CD4-positive, alpha-beta memory T cell (primary cell): ENCODE measurements at regions not wholly inside any gene's neighbourhood (a gene's known extent, or its start where the extent isn't known, plus 50 kb on each side); places are given as distances from the start of the nearest gene placed in this dataset.

Experiments used
- CTCF ChIA-PET: fragments of 350-600 bp; sonication (Branson Sonifier 250); formaldehyde crosslinking; loops from one replicate; lab custom pipeline; 2021; ENCODE audit warnings: inconsistent platforms; ENCODE audit not compliant: partially characterized antibody; lab: Charles Lee
- POLR2A ChIA-PET: fragments of 350-600 bp; sonication (Branson Sonifier 250); formaldehyde crosslinking; loops from one replicate; lab custom pipeline; 2021; ENCODE audit not compliant: partially characterized antibody; lab: Charles Lee
- DNase-seq, 5 donors: peaks; one replicate each; pipeline versions ENCODE4 v3.0.0 to v3.0.0-alpha.2; 2020 to 2022; ENCODE audit warnings: mixed read lengths in 1 of 5
- H3K27ac ChIP-seq: one replicate; pipeline ENCODE4 v1.7.0; 2013; ENCODE audit warnings: low read depth, low read length
- H3K27me3 ChIP-seq: 2 replicates; pipeline ENCODE4 v1.7.0; 2013; ENCODE audit warnings: mild to moderate bottlenecking, low read length, moderate library complexity; ENCODE audit not compliant: insufficient read depth
- H3K36me3 ChIP-seq: 2 replicates; pipeline ENCODE4 v1.7.0; 2013; ENCODE audit warnings: mild to moderate bottlenecking, low read length, moderate library complexity; ENCODE audit not compliant: insufficient read depth
- H3K4me1 ChIP-seq: 2 replicates; pipeline ENCODE4 v1.7.0; 2013; ENCODE audit warnings: mild to moderate bottlenecking, low read length, moderate library complexity; ENCODE audit not compliant: insufficient read depth
- H3K4me3 ChIP-seq, 2 donors: one replicate each; pipeline ENCODE4 v1.7.0; 2013; ENCODE audit warnings: low read length in 2 of 2, mild to moderate bottlenecking in 1 of 2
- H3K9me3 ChIP-seq, 2 donors: one replicate each; pipeline ENCODE4 v1.7.0; 2013; ENCODE audit warnings: low read length in 2 of 2, control low read depth in 1 of 2; ENCODE audit not compliant: control insufficient read depth in 1 of 2
- H3K27ac Mint-ChIP-seq, 7 donors: one replicate each; pipeline ENCODE4 v1.8.0; 2020 to 2021; ENCODE audit warnings: mixed read lengths in 7 of 7, mild to moderate bottlenecking in 6 of 7, inconsistent platforms in 3 of 7, moderate library complexity in 3 of 7
- H3K27me3 Mint-ChIP-seq, 2 donors: one replicate each; pipeline ENCODE4 v1.8.0; 2020 to 2021; ENCODE audit warnings: mixed read lengths in 2 of 2
- H3K36me3 Mint-ChIP-seq, 2 donors: one replicate each; pipeline ENCODE4 v1.8.0; 2020 to 2021; ENCODE audit warnings: mixed read lengths in 2 of 2, inconsistent platforms in 1 of 2, mild to moderate bottlenecking in 1 of 2
- H3K4me1 Mint-ChIP-seq, 4 donors: one replicate each; pipeline ENCODE4 v1.8.0; 2020 to 2021; ENCODE audit warnings: mixed read lengths in 4 of 4, mild to moderate bottlenecking in 1 of 4
- H3K4me3 Mint-ChIP-seq, 8 donors: one replicate each; pipeline ENCODE4 v1.8.0; 2020 to 2021; ENCODE audit warnings: mixed read lengths in 8 of 8, mild to moderate bottlenecking in 7 of 8, moderate library complexity in 6 of 8, inconsistent platforms in 3 of 8
- H3K9me3 Mint-ChIP-seq, 8 donors: one replicate each; pipeline ENCODE4 v1.8.0; 2020 to 2021; ENCODE audit warnings: mixed read lengths in 8 of 8, mild to moderate bottlenecking in 5 of 8, inconsistent platforms in 3 of 8, moderate library complexity in 1 of 8
- intact Hi-C: fragments of 100-400 bp; cut with micrococcal nuclease; formaldehyde crosslinking; loops from one replicate; pipeline ENCODE4 v1.15.1; 2023

GRCh38 chr1:218658269-218658668, 313.1 kb downstream of the TGFB2 start:
- Histone ChIP-seq H3K27me3 (no peaks in the 10 kb centered on the region), H3K9me3 (no peaks in the 10 kb centered on the region), H3K36me3 (no peaks in the 10 kb centered on the region), H3K4me1 (no peaks in the 10 kb centered on the region), H3K4me3 (no peak overlapping the region), H3K27ac (no peak overlapping the region)
- Mint-ChIP-seq H3K9me3 (peaks cover 0 to 3% (median 0%) of the 10 kb centered on the region in 8 donors), H3K27ac (no peak overlapping the region), H3K27me3 (peaks cover 2 to 3% of the 10 kb centered on the region in 2 donors), H3K4me1 (no peaks in the 10 kb centered on the region), H3K36me3 (no peaks in the 10 kb centered on the region), H3K4me3 (no peak overlapping the region)
- ChIA-PET CTCF (no interaction called here), POLR2A (no interaction called here)
- no peak for DNase-seq
- intact Hi-C loops = no loop called here

- Mint-ChIP-seq H3K27me3 (peaks cover 2 to 3% of the 10 kb centered on the region in 2 donors), H3K4me1 (no peaks in the 10 kb centered on the region), H3K27ac (no peak overlapping the region), H3K4me3 (no peak overlapping the region), H3K9me3 (peaks cover 0 to 3% (median 0%) of the 10 kb centered on the region in 8 donors), H3K36me3 (no peaks in the 10 kb centered on the region)
- POLR2A ChIA-PET = no interaction called here
- Histone ChIP-seq H3K27me3 (no peaks in the 10 kb centered on the region), H3K9me3 (no peaks in the 10 kb centered on the region), H3K4me3 (no peak overlapping the region), H3K4me1 (no peaks in the 10 kb centered on the region), H3K27ac (no peak overlapping the region), H3K36me3 (no peaks in the 10 kb centered on the region)
- intact Hi-C loops = no loop called here
- CTCF ChIA-PET = no interaction called here
- no peak for DNase-seq
Measured at GRCh38 chr1:218658899-218659298, 313.8 kb downstream of the TGFB2 start.

- DNase-seq = no peak
- H3K36me3 Mint-ChIP-seq = no peaks in the 10 kb centered on the region
- H3K9me3 Mint-ChIP-seq = no peaks in the 10 kb centered on the region
- H3K4me1 Mint-ChIP-seq = no peaks in the 10 kb centered on the region
- ChIA-PET POLR2A (no interaction called here), CTCF (no interaction called here)
- no peak overlapping the region for H3K4me3 ChIP-seq
- H3K36me3 ChIP-seq = no peaks in the 10 kb centered on the region
- peaks cover 2 to 3% of the 10 kb centered on the region in 2 donors for H3K27me3 Mint-ChIP-seq
- no peak overlapping the region for H3K27ac ChIP-seq
- intact Hi-C loops = no loop called here
- H3K4me1 ChIP-seq = no peaks in the 10 kb centered on the region
- H3K27ac Mint-ChIP-seq = no peak overlapping the region
- no peak overlapping the region for H3K4me3 Mint-ChIP-seq
- H3K27me3 ChIP-seq = no peaks in the 10 kb centered on the region
- H3K9me3 ChIP-seq = no peaks in the 10 kb centered on the region
Measured at GRCh38 chr1:218659911-218660677, 315.0 kb downstream of the TGFB2 start.

GRCh38 chr1:218660678-218661053, 315.5 kb downstream of the TGFB2 start:
- Histone ChIP-seq H3K4me3 (no peak overlapping the region), H3K9me3 (no peaks in the 10 kb centered on the region), H3K4me1 (no peaks in the 10 kb centered on the region), H3K27me3 (no peaks in the 10 kb centered on the region), H3K36me3 (no peaks in the 10 kb centered on the region), H3K27ac (no peak overlapping the region)
- H3K4me1 Mint-ChIP-seq = no peaks in the 10 kb centered on the region
- H3K4me3 Mint-ChIP-seq = no peak overlapping the region
- intact Hi-C loops = no loop called here
- H3K27me3 Mint-ChIP-seq = peaks cover 0 to 1% of the 10 kb centered on the region in 2 donors
- POLR2A ChIA-PET = no interaction called here
- H3K36me3 Mint-ChIP-seq = no peaks in the 10 kb centered on the region
- CTCF ChIA-PET = no interaction called here
- H3K9me3 Mint-ChIP-seq = peaks cover 0 to 1% (median 0%) of the 10 kb centered on the region in 8 donors
- no peak overlapping the region for H3K27ac Mint-ChIP-seq
- no peak for DNase-seq

GRCh38 chr1:218661411-218661810, 316.3 kb downstream of the TGFB2 start:
- Histone ChIP-seq H3K27ac (no peak overlapping the region), H3K9me3 (no peaks in the 10 kb centered on the region), H3K36me3 (no peaks in the 10 kb centered on the region), H3K4me3 (no peak overlapping the region), H3K4me1 (no peaks in the 10 kb centered on the region), H3K27me3 (no peaks in the 10 kb centered on the region)
- Mint-ChIP-seq H3K9me3 (peaks cover 0 to 4% (median 0%) of the 10 kb centered on the region in 8 donors), H3K27ac (no peak overlapping the region), H3K27me3 (peaks cover 0 to 1% of the 10 kb centered on the region in 2 donors), H3K36me3 (no peaks in the 10 kb centered on the region), H3K4me3 (no peak overlapping the region), H3K4me1 (no peaks in the 10 kb centered on the region)
- no peak for DNase-seq
- intact Hi-C loops = no loop called here
- POLR2A ChIA-PET = no interaction called here
- CTCF ChIA-PET = no interaction called here

- Histone ChIP-seq H3K27ac (no peak overlapping the region), H3K4me1 (no peaks in the 10 kb centered on the region), H3K9me3 (no peaks in the 10 kb centered on the region), H3K27me3 (no peaks in the 10 kb centered on the region), H3K36me3 (no peaks in the 10 kb centered on the region), H3K4me3 (no peak overlapping the region)
- no peak for DNase-seq
- H3K27ac Mint-ChIP-seq = no peak overlapping the region
- no peaks in the 10 kb centered on the region for H3K36me3 Mint-ChIP-seq
- no peaks in the 10 kb centered on the region for H3K4me1 Mint-ChIP-seq
- H3K27me3 Mint-ChIP-seq = peaks cover 0 to 1% of the 10 kb centered on the region in 2 donors
- ChIA-PET POLR2A (no interaction called here), CTCF (no interaction called here)
- H3K4me3 Mint-ChIP-seq = no peak overlapping the region
- peaks cover 0 to 6% (median 2%) of the 10 kb centered on the region in 8 donors for H3K9me3 Mint-ChIP-seq
- intact Hi-C loops = no loop called here
Measured at GRCh38 chr1:218664385-218665170, 319.4 kb downstream of the TGFB2 start.

GRCh38 chr1:218665221-218665620, 320.1 kb downstream of the TGFB2 start:
- Histone ChIP-seq H3K4me3 (no peak overlapping the region), H3K4me1 (no peaks in the 10 kb centered on the region), H3K36me3 (no peaks in the 10 kb centered on the region), H3K27me3 (no peaks in the 10 kb centered on the region), H3K9me3 (no peaks in the 10 kb centered on the region), H3K27ac (no peak overlapping the region)
- DNase-seq = no peak
- Mint-ChIP-seq H3K36me3 (no peaks in the 10 kb centered on the region), H3K4me3 (no peak overlapping the region), H3K27me3 (peaks cover 0 to 1% of the 10 kb centered on the region in 2 donors), H3K9me3 (peaks cover 0 to 13% (median 2%) of the 10 kb centered on the region in 8 donors), H3K4me1 (no peaks in the 10 kb centered on the region), H3K27ac (no peak overlapping the region)
- intact Hi-C loops = no loop called here
- ChIA-PET POLR2A (no interaction called here), CTCF (no interaction called here)
